Ascending aorta (tissue), 2 donors: ENCODE measurements at regions not wholly inside any gene's neighbourhood (a gene's known extent, or its start where the extent isn't known, plus 50 kb on each side); places are given as distances from the start of the nearest gene placed in this dataset.

Experiments used
- DNase-seq, 2 donors: peaks; one replicate each; pipeline ENCODE4 v3.0.0-alpha.2; 2019; ENCODE audit warnings: low spot score in 2 of 2
- H3K27ac ChIP-seq, 2 donors: fragments of 200-600 bp; sonication (generic); one replicate each; pipeline ENCODE4 v1.5.1; 2016 to 2017; ENCODE audit warnings: mild to moderate bottlenecking in 1 of 2
- H3K27me3 ChIP-seq: fragments of 200-600 bp; sonication (generic); one replicate; pipeline ENCODE4 v1.5.1; 2017
- H3K36me3 ChIP-seq, 2 donors: fragments of 200-600 bp; sonication (generic); one replicate each; pipeline ENCODE4 v1.5.1; 2016
- H3K4me1 ChIP-seq, 2 donors: fragments of 200-600 bp; sonication (generic); one replicate each; pipeline ENCODE4 v1.5.1; 2016 to 2017; ENCODE audit warnings: mild to moderate bottlenecking in 1 of 2
- H3K4me3 ChIP-seq, 2 donors: fragments of 200-600 bp; sonication (generic); one replicate each; pipeline ENCODE4 v1.5.1; 2016 to 2017; ENCODE audit warnings: mild to moderate bottlenecking in 1 of 2
- H3K9me3 ChIP-seq, 2 donors: fragments of 200-600 bp; sonication (generic); one replicate each; pipeline ENCODE4 v1.5.1; 2016
- intact Hi-C: fragments of 100-400 bp; cut with DNase I; formaldehyde crosslinking; loops from one replicate; pipeline ENCODE4 v1.15.1; 2023
- TF ChIP-seq, protein P1 (sequence below), 3 experiments: fragments of 200-600 bp in 2 of 3; fragments of 450-650 bp in 1 of 3; sonication (generic) in 2 of 3; IDR thresholded peaks; one replicate each; pipeline ENCODE4 v1.5.1; 2016 to 2019; ENCODE audit warnings: antibody characterized with exemption in 3 of 3, mild to moderate bottlenecking in 1 of 3, moderate library complexity in 1 of 3

DNA sequence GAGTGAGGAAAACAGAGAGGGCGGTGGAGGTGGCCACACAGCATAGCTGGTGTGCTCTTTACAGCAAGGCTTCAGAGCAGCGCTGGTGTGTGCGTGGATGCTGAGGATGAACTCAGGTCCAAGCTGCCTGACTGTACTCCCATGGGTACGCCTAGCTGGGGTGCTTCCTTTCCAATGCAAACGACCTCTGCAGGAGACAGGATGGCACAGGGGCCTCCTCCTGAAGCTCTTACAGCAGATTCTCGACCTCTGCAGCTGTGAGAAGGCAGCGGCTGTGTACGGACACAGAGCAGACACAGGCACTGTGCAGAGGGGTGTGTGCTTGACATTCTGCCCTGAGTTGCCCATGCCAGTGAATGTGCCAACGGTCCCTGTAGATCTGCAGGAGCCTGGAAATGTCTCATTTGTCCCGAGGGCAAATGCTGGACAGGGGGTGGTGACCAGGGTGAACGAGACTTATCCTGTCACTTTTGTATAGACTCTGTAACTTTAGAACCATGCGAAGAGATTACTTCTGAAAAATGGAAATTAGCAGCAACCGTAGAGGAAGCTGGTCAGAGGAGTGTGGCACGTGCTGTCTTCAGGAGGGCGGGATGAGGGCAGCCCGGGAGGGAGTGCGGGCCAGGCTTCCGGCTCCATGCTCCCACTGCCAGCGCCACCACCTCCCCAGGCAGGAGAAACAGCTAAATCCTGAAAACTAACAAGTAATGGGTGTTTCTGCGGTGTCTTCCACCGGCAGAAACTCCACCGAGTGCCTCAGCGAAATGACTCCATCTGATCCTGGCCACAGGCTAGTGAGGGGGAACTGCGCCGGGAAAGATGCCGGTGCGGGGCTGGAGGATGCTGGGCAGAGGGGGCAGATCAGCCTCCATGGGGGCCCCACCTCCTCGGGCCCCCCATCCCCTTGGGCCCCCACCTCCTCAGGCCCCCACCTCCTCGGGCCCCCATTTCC is 120.9 kb upstream of the RPS6KA2 start:
- Histone ChIP-seq H3K9me3 (no peaks in the 10 kb centered on the region), H3K4me3 (no peak overlapping the region), H3K36me3 (no peaks in the 10 kb centered on the region), H3K27ac (no peak overlapping the region), H3K4me1 (no peaks in the 10 kb centered on the region), H3K27me3 (no peaks in the 10 kb centered on the region)
- intact Hi-C loops, result no loop called here
- TF ChIP-seq, protein P1, sequence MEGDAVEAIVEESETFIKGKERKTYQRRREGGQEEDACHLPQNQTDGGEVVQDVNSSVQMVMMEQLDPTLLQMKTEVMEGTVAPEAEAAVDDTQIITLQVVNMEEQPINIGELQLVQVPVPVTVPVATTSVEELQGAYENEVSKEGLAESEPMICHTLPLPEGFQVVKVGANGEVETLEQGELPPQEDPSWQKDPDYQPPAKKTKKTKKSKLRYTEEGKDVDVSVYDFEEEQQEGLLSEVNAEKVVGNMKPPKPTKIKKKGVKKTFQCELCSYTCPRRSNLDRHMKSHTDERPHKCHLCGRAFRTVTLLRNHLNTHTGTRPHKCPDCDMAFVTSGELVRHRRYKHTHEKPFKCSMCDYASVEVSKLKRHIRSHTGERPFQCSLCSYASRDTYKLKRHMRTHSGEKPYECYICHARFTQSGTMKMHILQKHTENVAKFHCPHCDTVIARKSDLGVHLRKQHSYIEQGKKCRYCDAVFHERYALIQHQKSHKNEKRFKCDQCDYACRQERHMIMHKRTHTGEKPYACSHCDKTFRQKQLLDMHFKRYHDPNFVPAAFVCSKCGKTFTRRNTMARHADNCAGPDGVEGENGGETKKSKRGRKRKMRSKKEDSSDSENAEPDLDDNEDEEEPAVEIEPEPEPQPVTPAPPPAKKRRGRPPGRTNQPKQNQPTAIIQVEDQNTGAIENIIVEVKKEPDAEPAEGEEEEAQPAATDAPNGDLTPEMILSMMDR (IDR thresholded peaks at IDR 0.05), result no peak
- no peak for DNase-seq

DNA sequence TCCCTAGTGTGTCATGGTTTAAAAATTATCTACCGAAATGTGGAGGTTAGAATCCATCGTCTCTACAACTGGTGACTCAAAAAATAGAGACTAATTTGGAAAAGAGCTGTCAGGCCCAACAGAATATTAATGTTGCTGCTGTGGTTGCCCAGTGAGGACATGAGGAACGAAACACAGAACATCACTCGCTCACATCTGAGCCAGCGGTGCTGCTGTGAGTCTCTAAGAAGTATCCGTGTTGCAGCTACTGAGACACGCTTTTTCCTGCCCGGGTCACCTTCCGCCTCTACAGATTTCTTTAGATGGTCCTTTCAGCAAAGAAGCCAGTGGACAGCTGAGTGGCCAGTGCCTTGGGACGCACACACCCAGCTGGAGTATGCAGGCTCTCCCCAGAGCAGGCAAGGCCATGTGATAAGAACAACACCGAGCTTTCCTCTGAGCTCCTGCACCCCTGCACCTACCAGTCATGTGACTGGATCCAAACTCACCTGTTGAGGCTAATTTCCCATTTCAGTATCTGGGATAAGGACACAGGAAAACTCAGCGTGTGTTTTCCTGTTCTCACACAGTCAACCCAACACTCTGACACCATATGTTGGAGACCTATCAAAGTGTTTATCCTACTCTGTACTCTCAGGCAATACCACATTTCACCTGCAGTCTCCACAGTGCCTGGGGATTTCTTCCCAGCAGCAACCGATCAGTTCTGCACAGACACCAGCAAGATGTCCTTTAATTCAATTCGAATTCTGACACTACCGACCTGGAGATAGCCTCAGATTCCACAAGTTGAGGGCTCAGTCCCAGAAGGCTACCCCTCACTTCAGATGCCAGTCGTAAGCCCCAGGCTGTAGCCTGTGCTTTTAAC is 119.0 kb upstream of the RPS6KA2 start:
- H3K27ac ChIP-seq, result no peak overlapping the region
- H3K9me3 ChIP-seq, result no peaks in the 10 kb centered on the region
- H3K27me3 ChIP-seq, result no peaks in the 10 kb centered on the region
- intact Hi-C loops, result no loop called here
- no peak for DNase-seq
- H3K4me1 ChIP-seq, result no peaks in the 10 kb centered on the region
- H3K4me3 ChIP-seq, result no peak overlapping the region
- TF ChIP-seq, protein P1 (IDR thresholded peaks at IDR 0.05), result no peak
- H3K36me3 ChIP-seq, result no peaks in the 10 kb centered on the region

GRCh38 chr6:166744223-166745134 is 117.4 kb upstream of the RPS6KA2 start:
- Histone ChIP-seq H3K4me1 (no peaks in the 10 kb centered on the region), H3K9me3 (no peaks in the 10 kb centered on the region), H3K27me3 (no peaks in the 10 kb centered on the region), H3K27ac (no peak overlapping the region), H3K4me3 (no peak overlapping the region), H3K36me3 (no peaks in the 10 kb centered on the region)
- DNase-seq, result no peak
- TF ChIP-seq, protein P1 (IDR thresholded peaks at IDR 0.05), result no peak
- intact Hi-C loops, result no loop called here

DNA sequence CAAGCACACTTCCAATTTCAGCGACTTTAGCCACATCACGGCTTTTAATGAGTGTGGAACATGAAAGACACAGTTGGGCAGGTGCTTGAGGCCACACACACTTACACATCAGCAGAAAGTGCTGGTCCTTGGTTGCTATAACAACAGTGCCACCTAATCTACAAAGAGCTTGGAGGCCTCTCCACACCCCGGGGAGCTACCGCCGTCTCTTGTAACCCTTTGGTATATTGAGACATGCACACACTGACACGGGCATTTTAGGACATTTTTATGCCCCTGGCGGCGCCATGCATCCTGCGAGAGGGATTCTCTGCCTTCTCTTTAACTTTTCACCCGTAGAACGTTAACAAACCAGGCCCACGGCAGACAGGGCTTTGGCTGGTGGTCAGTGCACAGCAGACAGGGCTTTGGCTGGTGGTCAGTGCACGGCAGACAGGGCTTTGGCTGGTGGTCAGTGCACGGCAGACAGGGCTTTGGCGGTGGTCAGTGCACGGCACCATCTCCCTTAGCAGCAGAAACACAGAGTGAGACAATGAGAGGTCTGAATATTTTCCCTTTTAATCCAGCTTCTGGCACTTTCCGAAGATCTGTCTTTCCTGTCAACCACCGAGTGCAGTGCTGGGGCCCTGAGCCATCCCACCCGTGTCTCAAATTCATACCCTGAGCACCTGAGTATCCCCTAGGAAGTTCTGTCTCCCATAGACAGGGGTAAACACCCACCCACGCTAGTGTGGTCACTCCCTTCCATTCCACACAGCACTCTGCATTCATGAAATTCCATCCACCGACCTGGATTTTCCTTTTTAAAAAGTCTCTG is 116.6 kb upstream of the RPS6KA2 start:
- Histone ChIP-seq H3K4me3 (no peak overlapping the region), H3K9me3 (no peaks in the 10 kb centered on the region), H3K27ac (no peak overlapping the region), H3K27me3 (no peaks in the 10 kb centered on the region), H3K4me1 (no peaks in the 10 kb centered on the region), H3K36me3 (no peaks in the 10 kb centered on the region)
- intact Hi-C loops, result no loop called here
- TF ChIP-seq, protein P1 (IDR thresholded peaks at IDR 0.05), result no peak
- no peak for DNase-seq
